Endothelial cell of umbilical vein (primary cell): ENCODE measurements at regions not wholly inside any gene's neighbourhood (a gene's known extent, or its start where the extent isn't known, plus 50 kb on each side); places are given as distances from the start of the nearest gene placed in this dataset.

Experiments
- BruUV-seq: library from RNA; stranded (reverse); fragments of 400-500 nt; replicated peaks from 2 replicates; lab custom pipeline; 2021; lab: Mats Ljungman, UMichigan
- CTCF ChIA-PET: fragments of 300-600, 350-600 bp; sonication (Branson Sonifier 250); formaldehyde crosslinking; loops from one replicate; lab custom pipeline; 2021; ENCODE audit warnings: antibody characterized with exemption, inconsistent platforms; lab: Charles Lee
- POLR2A ChIA-PET: fragments of 300-600, 350-600 bp; sonication (Branson Sonifier 250); formaldehyde crosslinking; loops from one replicate; lab custom pipeline; 2021; ENCODE audit warnings: antibody characterized with exemption, inconsistent platforms; lab: Charles Lee
- DNase-seq: peaks from one replicate; pipeline ENCODE4 v3.0.0-alpha.2; 2011; ENCODE audit warnings: low read depth, low spot score
- FAIRE-seq: peaks from 2 replicates; lab custom pipeline; 2011; peaks lifted over from hg19 to GRCh38; lab: Jason Lieb, UNC
- H2AFZ ChIP-seq: 2 replicates; pipeline ENCODE4 v1.6.0; 2012; ENCODE audit warnings: low read depth, low read length, control low read depth, inconsistent platforms
- H3K27ac ChIP-seq: 2 replicates; pipeline ENCODE4 v1.5.1; 2011; ENCODE audit warnings: low read depth, mild to moderate bottlenecking, control low read depth, low read length, moderate library complexity; ENCODE audit not compliant: insufficient read depth
- H3K27me3 ChIP-seq, 2 experiments: 2 replicates each; pipeline versions ENCODE4 v1.6.0 to v1.6.1; 2011; ENCODE audit warnings: low read length in 2 of 2, mixed read lengths in 1 of 2; ENCODE audit not compliant: control insufficient read depth in 2 of 2, insufficient read depth in 2 of 2
- H3K36me3 ChIP-seq, 2 experiments: 2 replicates in 1 of 2; 3 replicates in 1 of 2; pipeline ENCODE4 v1.5.1; 2011; ENCODE audit warnings: low read length in 2 of 2, mild to moderate bottlenecking in 1 of 2, moderate library complexity in 1 of 2; ENCODE audit not compliant: control insufficient read depth in 2 of 2, insufficient read depth in 2 of 2; ENCODE audit errors: extremely low read depth in 1 of 2
- H3K4me1 ChIP-seq: 3 replicates; pipeline ENCODE4 v1.5.1; 2011; ENCODE audit warnings: mild to moderate bottlenecking, low read length; ENCODE audit not compliant: control insufficient read depth, insufficient read depth; ENCODE audit errors: extremely low read depth
- H3K4me2 ChIP-seq: 2 replicates; pipeline ENCODE4 v1.6.1; 2011; ENCODE audit warnings: low read length, control low read depth, mixed read lengths; ENCODE audit not compliant: insufficient read depth
- H3K4me3 ChIP-seq, 3 experiments: fragments of 200-600 bp in 1 of 3; sonication (generic), shearing (Covaris generic) in 1 of 3; replicated peaks in 1 of 3; 2 replicates each; pipeline ENCODE4 v1.5.1; 2011 to 2016; ENCODE audit warnings: control low read depth in 3 of 3, low read length in 3 of 3, mild to moderate bottlenecking in 2 of 3, inconsistent platforms in 1 of 3, low read depth in 1 of 3, moderate library complexity in 1 of 3; ENCODE audit not compliant: insufficient read depth in 1 of 3
- H3K79me2 ChIP-seq: 2 replicates; pipeline ENCODE4 v1.6.0; 2012; ENCODE audit warnings: low read length, inconsistent platforms; ENCODE audit not compliant: control insufficient read depth, insufficient read depth
- H3K9ac ChIP-seq: replicated peaks from 2 replicates; pipeline ENCODE3; 2011; ENCODE audit warnings: low read length, control low read depth; ENCODE audit not compliant: insufficient read depth; ENCODE audit errors: extremely low read depth
- H3K9me1 ChIP-seq: replicated peaks from 3 replicates; pipeline ENCODE4 v1.6.0; 2011; ENCODE audit warnings: mild to moderate bottlenecking, low read length; ENCODE audit not compliant: control insufficient read depth, insufficient read depth; ENCODE audit errors: extremely low read depth
- H3K9me3 ChIP-seq: replicated peaks from 2 replicates; pipeline ENCODE4 v1.5.1; 2012; ENCODE audit warnings: low read length, inconsistent platforms; ENCODE audit not compliant: control insufficient read depth, insufficient read depth
- H4K20me1 ChIP-seq: replicated peaks from 2 replicates; pipeline ENCODE3; 2011; ENCODE audit warnings: mild to moderate bottlenecking, low read length; ENCODE audit not compliant: control insufficient read depth, insufficient read depth; ENCODE audit errors: extremely low read depth
- CTCF ChIP-seq, 2 donors: IDR thresholded peaks; 1 replicate in 1 of 2; 2 replicates in 1 of 2; pipeline ENCODE4 v1.5.1; 2011; ENCODE audit warnings: low read length in 2 of 2, mild to moderate bottlenecking in 2 of 2, moderate library complexity in 2 of 2, control low read depth in 1 of 2, inconsistent platforms in 1 of 2, low read depth in 1 of 2; ENCODE audit not compliant: insufficient read depth in 1 of 2; ENCODE audit errors: extremely low read depth in 1 of 2
- EZH2 ChIP-seq: IDR thresholded peaks from 2 replicates; pipeline ENCODE4 v1.6.1; 2012; ENCODE audit warnings: borderline replicate concordance, low read depth, mild to moderate bottlenecking, moderate library complexity, low read length, inconsistent platforms; ENCODE audit not compliant: severe bottlenecking
- FOS ChIP-seq: IDR thresholded peaks from 2 replicates; pipeline ENCODE4 v1.6.1; 2011; ENCODE audit warnings: mild to moderate bottlenecking, low read length, moderate library complexity, borderline replicate concordance; ENCODE audit not compliant: insufficient read depth
- GATA2 ChIP-seq: IDR thresholded peaks from 2 replicates; pipeline ENCODE4 v1.7.0; 2011; ENCODE audit warnings: low read depth, mild to moderate bottlenecking, moderate library complexity, mixed read lengths, low read length; ENCODE audit not compliant: insufficient read length, insufficient read depth
- JUN ChIP-seq: IDR thresholded peaks from 2 replicates; pipeline ENCODE4 v1.6.1; 2011; ENCODE audit warnings: borderline replicate concordance, low read depth; ENCODE audit not compliant: insufficient read length, insufficient read depth
- MAX ChIP-seq: IDR thresholded peaks from 2 replicates; pipeline ENCODE4 v1.6.1; 2011; ENCODE audit not compliant: insufficient read depth, insufficient read length
- MYC ChIP-seq: IDR thresholded peaks from one replicate; pipeline ENCODE4 v1.6.1; 2011; ENCODE audit warnings: mild to moderate bottlenecking, low read depth, low read length
- POLR2A ChIP-seq: IDR thresholded peaks from 2 replicates; pipeline ENCODE4 v1.6.1; 2012; ENCODE audit warnings: low read depth, mild to moderate bottlenecking, control low read depth, low read length
- POLR2AphosphoS5 ChIP-seq: IDR thresholded peaks from 2 replicates; pipeline ENCODE4 v1.6.1; 2012; ENCODE audit warnings: low read depth, mild to moderate bottlenecking, control low read depth, low read length, moderate library complexity; ENCODE audit not compliant: insufficient read depth
- dilution Hi-C: fragments of 300-500 bp; cut with MboI; formaldehyde crosslinking; loops from one replicate; pipeline ENCODE4 v1.15.0; 2019; ENCODE audit warnings: low sequenced_read_pairs; ENCODE audit not compliant: extremely low pct_ligation_motif_present
- intact Hi-C: fragments of 100-400 bp; cut with micrococcal nuclease; formaldehyde crosslinking; loops from one replicate; pipeline ENCODE4 v1.10.0; 2022

- H3K27me3 ChIP-seq, result no peaks in the 10 kb centered on the region
- peak overlapping the region; percentile 48 for H3K27ac ChIP-seq
- no peak overlapping the region for H3K4me3 ChIP-seq
- TF ChIP-seq EZH2, result no peak
- no peak for TF ChIP-seq GATA2
- TF ChIP-seq JUN, result no peak
- TF ChIP-seq MAX, result no peak
- TF ChIP-seq POLR2A, result no peak
- no peak for TF ChIP-seq MYC
- no peak for TF ChIP-seq POLR2AphosphoS5
- TF ChIP-seq FOS, result no peak
- no peak for TF ChIP-seq CTCF (IDR thresholded peaks at IDR 0.05; ENCODE audit: extremely low read depth in 1 of 2, insufficient read depth in 1 of 2, low read depth in 1 of 2, low read length in 2 of 2)
- no peaks in the 10 kb centered on the region for H3K9me3 ChIP-seq
- H3K79me2 ChIP-seq, result peaks cover 34% of the 10 kb centered on the region
- peak overlapping the region; percentile 40 for H3K4me2 ChIP-seq
- no peak for DNase-seq
- no peaks in the 10 kb centered on the region for H3K36me3 ChIP-seq
- peaks cover 56% of the 10 kb centered on the region for H3K4me1 ChIP-seq
- dilution Hi-C loops, result no loop called here
- intact Hi-C loops, result no loop called here
- H4K20me1 ChIP-seq, result no peaks in the 10 kb centered on the region
- no peak overlapping the region for H2AFZ ChIP-seq
- FAIRE-seq, result no peak
- CTCF ChIA-PET, result interaction anchor here (1.1 to 1.4 kb wide), 2 partner anchors 16 to 30 kb away, joined by 4 read pairs; no protein-coding TSS in a partner anchor
- no peaks in the 10 kb centered on the region for H3K9me1 ChIP-seq
- no peak overlapping the region for H3K9ac ChIP-seq
- BruUV-seq, result no TSS peak
- POLR2A ChIA-PET, result no interaction called here
These were observed 94.9 kb downstream of the NAV1 start for GRCh38 chr1:201633811-201634210.
